ENCODE measurements at regions not wholly inside any gene's neighbourhood (a gene's known extent, or its start where the extent isn't known, plus 50 kb on each side); places are given as distances from the start of the nearest gene placed in this dataset.

GRCh38 chr7:46175221-46175620 is 254.1 kb upstream of the IGFBP3 start:
- DNase-seq = no peak

GRCh38 chr7:46174196-46174580 is 253.1 kb upstream of the IGFBP3 start:
- DNase-seq = no peak

GRCh38 chr7:46173476-46174195 is 252.6 kb upstream of the IGFBP3 start:
- DNase-seq = no peak

- DNase-seq = no peak
Observed at GRCh38 chr7:46170792-46171191, 249.7 kb upstream of the IGFBP3 start.

- no peak for DNase-seq
Observed at GRCh38 chr7:46170021-46170420, 248.9 kb upstream of the IGFBP3 start.

GRCh38 chr7:46169384-46169755 is 248.3 kb upstream of the IGFBP3 start:
- DNase-seq = no peak

- DNase-seq = no peak
Observed at GRCh38 chr7:46168671-46169383, 247.8 kb upstream of the IGFBP3 start.

GRCh38 chr7:46168231-46168630 is 247.2 kb upstream of the IGFBP3 start:
- no peak for DNase-seq

- DNase-seq = no peak
Observed at GRCh38 chr7:46165276-46165675, 244.2 kb upstream of the IGFBP3 start.

- DNase-seq = no peak
Observed at GRCh38 chr7:46164629-46165028, 243.6 kb upstream of the IGFBP3 start.

- no peak for DNase-seq
Observed at GRCh38 chr7:46163246-46163645, 242.2 kb upstream of the IGFBP3 start.

- no peak for DNase-seq
Observed at GRCh38 chr7:46162609-46163008, 241.5 kb upstream of the IGFBP3 start.

GRCh38 chr7:46160861-46161260 is 239.8 kb upstream of the IGFBP3 start:
- no peak for DNase-seq

- no peak for DNase-seq
Observed at GRCh38 chr7:46157931-46158330, 236.9 kb upstream of the IGFBP3 start.

GRCh38 chr7:46157404-46157803 is 236.3 kb upstream of the IGFBP3 start:
- DNase-seq = no peak

- no peak for DNase-seq
Observed at GRCh38 chr7:46156853-46157252, 235.8 kb upstream of the IGFBP3 start.

GRCh38 chr7:46156086-46156485 is 235.0 kb upstream of the IGFBP3 start:
- no peak for DNase-seq

- no peak for DNase-seq
Observed at GRCh38 chr7:46155367-46155766, 234.3 kb upstream of the IGFBP3 start.

- DNase-seq = no peak
Observed at GRCh38 chr7:46153951-46154787, 233.1 kb upstream of the IGFBP3 start.

GRCh38 chr7:46153583-46153950 is 232.5 kb upstream of the IGFBP3 start:
- no peak for DNase-seq

- DNase-seq = no peak
Observed at GRCh38 chr7:46152696-46153095, 231.6 kb upstream of the IGFBP3 start.

- DNase-seq = no peak
Observed at GRCh38 chr7:46150721-46151120, 229.6 kb upstream of the IGFBP3 start.

GRCh38 chr7:46150202-46150601 is 229.1 kb upstream of the IGFBP3 start:
- no peak for DNase-seq

- no peak for DNase-seq
Observed at GRCh38 chr7:46147871-46148270, 226.8 kb upstream of the IGFBP3 start.

Measured in KG1 (cell line).